Calu3 (cell line): ENCODE measurements at regions not wholly inside any gene's neighbourhood (a gene's known extent, or its start where the extent isn't known, plus 50 kb on each side); places are given as distances from the start of the nearest gene placed in this dataset.

ENCODE experiments used
- BruUV-seq: library from RNA; stranded (reverse); fragments of 400-500 nt; replicated peaks from 2 replicates; lab custom pipeline; 2021; lab: Mats Ljungman, UMichigan
- CTCF ChIA-PET: fragments of 300-600 bp; sonication (Branson Sonifier 250); formaldehyde crosslinking; loops from one replicate; lab custom pipeline; 2022; ENCODE audit warnings: antibody characterized with exemption; lab: Charles Lee
- DNase-seq: peaks from one replicate; pipeline ENCODE4 v3.0.0; 2022
- H3K27ac Mint-ChIP-seq: one replicate; pipeline ENCODE4 v1.8.0; 2022; ENCODE audit warnings: mixed read lengths; ENCODE audit not compliant: unreplicated experiment
- H3K27me3 Mint-ChIP-seq: one replicate; pipeline ENCODE4 v1.8.0; 2022; ENCODE audit warnings: mixed read lengths; ENCODE audit not compliant: unreplicated experiment
- H3K36me3 Mint-ChIP-seq: one replicate; pipeline ENCODE4 v1.8.0; 2022; ENCODE audit warnings: mild to moderate bottlenecking, moderate library complexity, mixed read lengths; ENCODE audit not compliant: insufficient read depth, unreplicated experiment
- H3K4me1 Mint-ChIP-seq: one replicate; pipeline ENCODE4 v1.8.0; 2022; ENCODE audit warnings: mild to moderate bottlenecking, low read depth, mixed read lengths; ENCODE audit not compliant: unreplicated experiment
- H3K4me3 Mint-ChIP-seq: one replicate; pipeline ENCODE4 v1.8.0; 2022; ENCODE audit warnings: mild to moderate bottlenecking, low read depth, moderate library complexity, mixed read lengths; ENCODE audit not compliant: unreplicated experiment
- H3K9me3 Mint-ChIP-seq: one replicate; pipeline ENCODE4 v1.8.0; 2022; ENCODE audit warnings: low read depth, mixed read lengths; ENCODE audit not compliant: unreplicated experiment
- CTCF ChIP-seq: fragments of 200-600 bp; IDR thresholded peaks from one replicate; pipeline ENCODE4 v1.8.0; 2022; ENCODE audit warnings: antibody characterized with exemption; ENCODE audit not compliant: unreplicated experiment
- intact Hi-C: fragments of 100-400 bp; cut with micrococcal nuclease; formaldehyde crosslinking; loops from one replicate; pipeline ENCODE4 v1.10.0; 2022; ENCODE audit not compliant: unreplicated experiment

GRCh38 chr18:70459731-70460130 lies 170.9 kb downstream of the SOCS6 start:
- H3K9me3 Mint-ChIP-seq, result no peaks in the 10 kb centered on the region

GRCh38 chr18:70459251-70459650 lies 170.4 kb downstream of the SOCS6 start:
- no TSS peak for BruUV-seq
- CTCF ChIA-PET, result no interaction called here
- H3K36me3 Mint-ChIP-seq, result no peaks in the 10 kb centered on the region

More at GRCh38 chr18:70459731-70460130, 170.9 kb downstream of the SOCS6 start:
- H3K36me3 Mint-ChIP-seq, result peaks cover 2% of the 10 kb centered on the region
- intact Hi-C loops, result loop anchor here (10.0 kb wide), 1 partner anchor 1615 kb away; no protein-coding TSS in a partner anchor
- H3K27ac Mint-ChIP-seq, result no peak overlapping the region
- no TSS peak for BruUV-seq
- H3K27me3 Mint-ChIP-seq, result no peaks in the 10 kb centered on the region
- H3K4me1 Mint-ChIP-seq, result peaks cover 7% of the 10 kb centered on the region
- H3K4me3 Mint-ChIP-seq, result no peak overlapping the region
- no peak for DNase-seq
- no peak for TF ChIP-seq CTCF
- CTCF ChIA-PET, result no interaction called here

GRCh38 chr18:70457788-70458187 lies 168.9 kb downstream of the SOCS6 start:
- H3K4me1 Mint-ChIP-seq, result no peaks in the 10 kb centered on the region
- no peak for TF ChIP-seq CTCF
- CTCF ChIA-PET, result no interaction called here
- no peaks in the 10 kb centered on the region for H3K9me3 Mint-ChIP-seq
- H3K27me3 Mint-ChIP-seq, result no peaks in the 10 kb centered on the region
- no peak overlapping the region for H3K4me3 Mint-ChIP-seq
- DNase-seq, result no peak
- intact Hi-C loops, result loop anchor here (10.0 kb wide), 1 partner anchor 1613 kb away; no protein-coding TSS in a partner anchor
- BruUV-seq, result no TSS peak
- no peak overlapping the region for H3K27ac Mint-ChIP-seq
- H3K36me3 Mint-ChIP-seq, result no peaks in the 10 kb centered on the region

More at GRCh38 chr18:70459251-70459650, 170.4 kb downstream of the SOCS6 start:
- Mint-ChIP-seq H3K4me1 (peaks cover 3% of the 10 kb centered on the region), H3K4me3 (no peak overlapping the region), H3K27me3 (no peaks in the 10 kb centered on the region), H3K27ac (no peak overlapping the region), H3K9me3 (no peaks in the 10 kb centered on the region)
- intact Hi-C loops, result loop anchor here (10.0 kb wide), 1 partner anchor 1614 kb away; no protein-coding TSS in a partner anchor
- DNase-seq, result no peak
- TF ChIP-seq CTCF, result no peak

- intact Hi-C loops, result loop anchor here (10.0 kb wide), 1 partner anchor 1612 kb away; no protein-coding TSS in a partner anchor
Observed at GRCh38 chr18:70457223-70457622, 168.4 kb downstream of the SOCS6 start.

More at GRCh38 chr18:70457223-70457622, 168.4 kb downstream of the SOCS6 start:
- Mint-ChIP-seq H3K4me3 (no peak overlapping the region), H3K27ac (no peak overlapping the region), H3K4me1 (no peaks in the 10 kb centered on the region), H3K9me3 (no peaks in the 10 kb centered on the region), H3K36me3 (no peaks in the 10 kb centered on the region), H3K27me3 (no peaks in the 10 kb centered on the region)
- BruUV-seq, result no TSS peak
- CTCF ChIA-PET, result no interaction called here
- no peak for TF ChIP-seq CTCF
- DNase-seq, result no peak
